GM12874 (cell line): ENCODE measurements at regions not wholly inside any gene's neighbourhood (a gene's known extent, or its start where the extent isn't known, plus 50 kb on each side); places are given as distances from the start of the nearest gene placed in this dataset.

Experiments used
- CTCF ChIP-seq: IDR thresholded peaks from 2 replicates; pipeline ENCODE4 v1.5.1; 2011; ENCODE audit warnings: low read depth, mild to moderate bottlenecking, control low read depth, low read length, moderate library complexity; ENCODE audit not compliant: insufficient read depth

DNA sequence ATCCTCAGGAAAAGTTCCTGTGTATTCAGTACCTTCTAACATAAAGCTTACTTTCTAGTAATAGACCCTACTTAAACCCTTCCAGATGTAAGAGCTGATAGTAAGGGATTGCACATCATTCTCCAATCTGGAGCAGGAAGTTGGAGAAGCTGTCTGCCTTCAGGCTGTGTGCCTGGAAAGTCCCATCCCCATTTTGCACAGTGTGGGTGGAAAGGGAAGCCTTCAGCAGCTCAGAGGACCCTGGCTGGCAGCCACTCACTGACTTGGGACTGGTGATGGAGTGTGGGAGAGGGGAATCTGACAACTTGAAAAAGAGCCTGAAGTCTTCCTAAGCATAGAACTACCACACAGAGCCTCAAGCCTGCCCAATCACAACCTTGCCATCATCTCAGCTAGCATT is 164.1 kb upstream of the ADO start:
- no peak for TF ChIP-seq CTCF

- no peak for TF ChIP-seq CTCF
These were observed 160.6 kb upstream of the ADO start for GRCh38 chr10:62643606-62644587.

DNA sequence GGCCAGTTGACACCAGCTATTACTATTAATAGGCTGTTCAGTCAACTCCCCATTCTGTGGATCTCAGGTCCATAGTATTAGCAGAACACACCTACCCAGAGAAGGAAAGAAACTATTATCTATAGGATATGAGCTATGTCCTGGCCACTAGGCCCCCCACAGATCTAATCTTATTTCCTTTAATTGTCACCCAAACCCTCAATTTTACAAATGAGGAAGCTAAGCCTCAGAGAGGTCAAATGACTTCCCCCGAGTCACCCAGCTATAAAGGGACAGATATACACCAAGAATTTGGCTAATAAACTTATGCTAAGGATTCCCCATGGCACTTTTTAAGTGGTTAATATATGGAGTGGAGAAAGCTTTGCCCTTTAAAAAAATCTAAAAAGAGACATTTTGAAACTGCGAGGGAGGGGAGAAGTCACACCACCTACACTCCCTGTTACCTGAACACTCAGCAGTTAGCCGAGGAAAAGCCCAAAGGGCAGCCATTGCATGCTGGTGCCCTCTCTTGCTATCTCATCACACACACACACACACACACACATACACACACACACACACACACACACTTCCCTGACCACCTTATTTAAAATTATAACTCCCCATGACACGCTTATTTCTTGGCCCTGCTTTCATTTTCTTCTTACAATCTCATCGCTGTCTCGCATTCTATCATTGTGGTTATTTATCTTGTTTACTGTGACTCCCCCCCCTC is 157.0 kb upstream of the ADO start:
- no peak for TF ChIP-seq CTCF

DNA sequence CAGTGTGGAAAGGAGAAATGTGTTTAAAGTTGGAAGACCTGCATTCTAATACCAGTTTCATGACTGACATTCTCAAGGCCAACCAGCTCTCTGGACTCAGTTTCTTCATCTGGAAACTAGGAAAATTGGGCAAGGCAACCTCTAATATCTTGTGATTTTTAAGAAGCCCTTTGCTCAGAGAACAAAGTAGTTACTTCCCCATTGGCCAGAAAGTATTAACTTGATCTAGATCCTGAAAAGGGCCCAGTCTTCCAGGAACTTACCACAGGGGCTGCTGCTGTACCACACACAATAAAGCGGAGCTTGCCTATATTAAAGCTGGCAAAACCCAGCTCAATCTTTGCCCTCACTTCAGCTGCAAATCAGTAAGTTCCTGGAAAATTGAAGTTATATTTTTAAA is 155.6 kb upstream of the ADO start:
- TF ChIP-seq CTCF = no peak

DNA sequence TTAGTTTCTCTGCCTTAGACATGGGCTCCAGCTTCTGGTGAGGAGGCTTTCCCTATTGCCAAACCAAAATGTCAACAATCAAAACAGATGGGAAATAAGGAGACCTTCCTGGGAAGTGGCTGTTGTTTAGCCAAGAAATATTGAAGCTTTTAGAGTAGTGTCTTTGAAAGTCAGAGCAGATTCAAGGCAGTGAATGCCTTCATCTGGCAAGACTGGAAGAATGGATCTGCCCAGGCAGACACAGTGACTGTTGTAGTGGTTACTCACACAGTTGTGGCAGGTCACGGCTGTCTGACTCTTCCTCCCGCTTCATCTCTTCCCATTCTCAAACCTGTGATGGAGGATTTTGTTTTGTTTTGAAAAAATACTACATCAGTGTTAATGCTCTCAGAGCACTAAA is 154.1 kb upstream of the ADO start:
- TF ChIP-seq CTCF = no peak

GRCh38 chr10:62651341-62651740 is 153.2 kb upstream of the ADO start:
- TF ChIP-seq CTCF = no peak

- TF ChIP-seq CTCF = no peak
These were observed 152.4 kb upstream of the ADO start for GRCh38 chr10:62652114-62652513.
